ENCODE measurements at regions not wholly inside any gene's neighbourhood (a gene's known extent, or its start where the extent isn't known, plus 50 kb on each side); places are given as distances from the start of the nearest gene placed in this dataset.

DNA sequence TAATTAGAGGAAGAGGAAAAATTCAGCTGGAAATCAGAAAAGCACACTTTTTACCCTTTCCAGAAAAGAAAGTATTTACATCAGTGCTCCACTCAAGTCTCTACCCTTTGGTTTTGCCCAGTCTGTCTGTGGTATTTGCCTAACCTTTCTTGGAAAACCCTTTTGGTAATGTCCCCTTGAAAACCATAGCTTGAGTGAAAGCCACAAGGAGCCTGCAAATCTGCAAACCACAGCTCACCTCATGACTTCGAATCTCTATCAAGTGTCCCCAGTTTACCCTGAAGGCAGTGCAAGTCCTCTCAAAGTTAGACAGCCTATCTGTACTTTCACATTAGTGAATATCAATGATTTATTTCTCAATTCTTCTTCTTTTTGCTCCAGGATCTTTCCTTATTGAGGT, 162.1 kb upstream of the TSLP start:
- TF ChIP-seq, protein P1, sequence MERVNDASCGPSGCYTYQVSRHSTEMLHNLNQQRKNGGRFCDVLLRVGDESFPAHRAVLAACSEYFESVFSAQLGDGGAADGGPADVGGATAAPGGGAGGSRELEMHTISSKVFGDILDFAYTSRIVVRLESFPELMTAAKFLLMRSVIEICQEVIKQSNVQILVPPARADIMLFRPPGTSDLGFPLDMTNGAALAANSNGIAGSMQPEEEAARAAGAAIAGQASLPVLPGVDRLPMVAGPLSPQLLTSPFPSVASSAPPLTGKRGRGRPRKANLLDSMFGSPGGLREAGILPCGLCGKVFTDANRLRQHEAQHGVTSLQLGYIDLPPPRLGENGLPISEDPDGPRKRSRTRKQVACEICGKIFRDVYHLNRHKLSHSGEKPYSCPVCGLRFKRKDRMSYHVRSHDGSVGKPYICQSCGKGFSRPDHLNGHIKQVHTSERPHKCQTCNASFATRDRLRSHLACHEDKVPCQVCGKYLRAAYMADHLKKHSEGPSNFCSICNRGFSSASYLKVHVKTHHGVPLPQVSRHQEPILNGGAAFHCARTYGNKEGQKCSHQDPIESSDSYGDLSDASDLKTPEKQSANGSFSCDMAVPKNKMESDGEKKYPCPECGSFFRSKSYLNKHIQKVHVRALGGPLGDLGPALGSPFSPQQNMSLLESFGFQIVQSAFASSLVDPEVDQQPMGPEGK (CRISPR knock-in tag; IDR thresholded peaks at IDR 0.05; ENCODE audit: borderline replicate concordance) = no peak
- no peak for TF ChIP-seq ZFP3 (CRISPR knock-in tag; IDR thresholded peaks at IDR 0.05)
- TF ChIP-seq CSDC2 (CRISPR knock-in tag; IDR thresholded peaks at IDR 0.05) = no peak
- no peak for TF ChIP-seq BACH2 (CRISPR knock-in tag; IDR thresholded peaks at IDR 0.05; ENCODE audit: borderline replicate concordance)
- no peak for TF ChIP-seq ZNF70 (CRISPR knock-in tag; IDR thresholded peaks at IDR 0.05)
- TF ChIP-seq, protein P2, sequence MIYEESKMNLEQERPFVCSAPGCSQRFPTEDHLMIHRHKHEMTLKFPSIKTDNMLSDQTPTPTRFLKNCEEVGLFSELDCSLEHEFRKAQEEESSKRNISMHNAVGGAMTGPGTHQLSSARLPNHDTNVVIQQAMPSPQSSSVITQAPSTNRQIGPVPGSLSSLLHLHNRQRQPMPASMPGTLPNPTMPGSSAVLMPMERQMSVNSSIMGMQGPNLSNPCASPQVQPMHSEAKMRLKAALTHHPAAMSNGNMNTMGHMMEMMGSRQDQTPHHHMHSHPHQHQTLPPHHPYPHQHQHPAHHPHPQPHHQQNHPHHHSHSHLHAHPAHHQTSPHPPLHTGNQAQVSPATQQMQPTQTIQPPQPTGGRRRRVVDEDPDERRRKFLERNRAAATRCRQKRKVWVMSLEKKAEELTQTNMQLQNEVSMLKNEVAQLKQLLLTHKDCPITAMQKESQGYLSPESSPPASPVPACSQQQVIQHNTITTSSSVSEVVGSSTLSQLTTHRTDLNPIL (CRISPR knock-in tag; IDR thresholded peaks at IDR 0.05; ENCODE audit: low read depth) = no peak
- no peak for TF ChIP-seq ZC3H10 (CRISPR knock-in tag; IDR thresholded peaks at IDR 0.05)
- TF ChIP-seq SNAI2 (CRISPR knock-in tag; IDR thresholded peaks at IDR 0.05) = no peak
- no peak for TF ChIP-seq RARB (CRISPR knock-in tag; IDR thresholded peaks at IDR 0.05)

Measured in SK-N-SH treated with all-trans-retinoic acid at 6 μM for 48 hours (cell line).